NCI-H128 (cell line): ENCODE measurements at regions not wholly inside any gene's neighbourhood (a gene's known extent, or its start where the extent isn't known, plus 50 kb on each side); places are given as distances from the start of the nearest gene placed in this dataset.

ENCODE experiments used
- DNase-seq: peaks from one replicate; lab custom pipeline; 2025; ENCODE audit not compliant: unreplicated experiment; lab: John Stamatoyannopoulos, UW

- no peak for DNase-seq
Observed at GRCh38 chr1:11373029-11373894, 100.3 kb downstream of the UBIAD1 start.

DNA sequence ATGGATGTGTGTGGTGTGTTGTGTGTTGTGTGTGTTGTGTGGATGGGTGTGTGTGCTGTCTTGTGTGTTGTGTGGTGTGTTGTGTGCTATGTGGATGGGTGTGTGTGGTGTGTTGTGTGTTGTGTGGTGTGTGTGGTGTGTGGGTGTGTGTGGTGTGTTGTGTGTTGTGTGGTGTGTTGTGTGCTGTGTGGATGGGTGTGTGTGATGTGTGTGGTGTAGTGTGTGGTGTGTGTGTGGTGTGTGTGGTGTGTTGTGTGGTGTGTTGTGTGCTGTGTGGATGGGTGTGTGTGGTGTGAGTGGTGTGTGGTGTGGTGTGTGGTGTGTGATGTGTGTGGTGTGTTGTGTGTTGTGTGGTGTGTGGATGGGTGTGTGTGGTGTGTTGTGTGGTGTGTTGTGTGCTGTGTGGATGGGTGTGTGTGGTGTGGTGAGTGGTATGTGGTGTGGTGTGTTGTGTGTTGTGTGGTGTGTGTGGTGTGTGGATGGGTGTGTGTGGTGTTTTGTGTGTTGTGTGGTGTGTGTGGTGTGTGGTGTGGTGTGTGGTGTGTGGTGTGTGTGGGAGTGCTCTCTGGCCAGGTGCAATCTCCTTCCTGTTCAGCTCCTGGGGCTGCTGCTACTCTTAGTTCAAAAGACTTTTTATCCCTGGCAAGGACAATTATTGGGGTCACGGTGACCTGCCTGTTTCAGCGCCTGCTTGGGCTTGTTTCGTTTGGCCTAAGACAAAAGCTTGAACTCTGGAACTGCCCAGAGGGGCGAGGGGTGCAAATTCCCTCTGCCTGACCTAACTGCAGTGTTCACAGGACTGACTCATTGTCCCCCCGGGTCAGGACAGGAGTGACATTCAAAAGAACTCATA, 101.1 kb downstream of the UBIAD1 start:
- DNase-seq: no peak

GRCh38 chr1:11374748-11375110, 101.7 kb downstream of the UBIAD1 start:
- DNase-seq: no peak

GRCh38 chr1:11377001-11377583, 101.9 kb upstream of the DISP3 start:
- DNase-seq: no peak

- no peak for DNase-seq
Observed at GRCh38 chr1:11377954-11378353, 101.0 kb upstream of the DISP3 start.

- DNase-seq: no peak
Observed at GRCh38 chr1:11379851-11380250, 99.1 kb upstream of the DISP3 start.

GRCh38 chr1:11380500-11380899, 98.5 kb upstream of the DISP3 start:
- DNase-seq: no peak

DNA sequence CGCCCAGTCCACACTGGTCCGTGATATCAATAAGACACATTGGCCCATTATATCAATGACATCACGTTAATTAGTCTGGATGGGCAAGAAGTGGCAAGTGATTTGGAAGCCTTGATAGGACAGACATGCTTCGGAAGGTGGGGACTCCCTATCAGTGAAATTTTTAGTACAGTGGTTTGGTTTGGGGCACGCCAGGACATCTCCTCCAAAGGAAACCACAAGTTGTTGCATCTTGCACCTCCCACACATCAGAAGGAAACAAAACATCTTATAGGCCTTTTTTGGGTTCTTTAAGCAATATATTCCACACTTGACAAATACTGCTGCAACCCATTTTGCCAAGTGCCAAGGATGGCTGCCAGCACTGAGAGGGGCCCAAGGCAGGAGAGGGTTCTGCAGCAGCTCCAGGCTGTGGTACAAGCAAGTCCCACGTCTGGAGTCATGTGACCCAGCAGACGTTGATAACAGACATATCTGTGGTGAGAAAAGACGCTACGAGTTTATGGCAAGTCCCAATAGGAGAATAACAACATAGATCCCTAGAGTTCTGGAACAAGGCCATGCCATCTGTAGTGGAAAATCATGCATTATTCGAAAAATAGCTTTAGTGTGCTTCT, 95.3 kb upstream of the DISP3 start:
- no peak for DNase-seq

- DNase-seq: no peak
Observed at GRCh38 chr1:11384170-11384554, 94.8 kb upstream of the DISP3 start.

DNA sequence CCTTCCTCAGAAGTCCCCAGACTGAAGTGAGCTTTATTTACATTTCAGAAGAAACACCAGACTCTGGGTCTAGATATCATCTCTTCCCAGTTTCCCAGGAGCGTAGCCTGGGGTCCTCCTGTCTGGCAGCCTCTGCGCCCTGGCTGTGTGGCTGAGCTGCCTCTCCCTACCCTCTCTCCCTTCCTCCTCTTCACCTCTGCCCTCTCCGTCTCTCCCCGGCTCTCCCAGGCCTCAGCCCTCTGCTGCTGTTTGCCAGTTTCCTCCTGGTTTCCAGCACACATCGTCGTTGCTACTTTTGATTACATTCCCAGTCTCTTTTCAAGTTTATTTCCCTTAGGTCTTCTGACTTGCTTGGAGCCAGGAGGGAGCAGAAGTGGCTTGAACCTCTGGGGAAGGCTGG, 91.1 kb upstream of the DISP3 start:
- DNase-seq: no peak

- no peak for DNase-seq
Observed at GRCh38 chr1:11388617-11389016, 90.3 kb upstream of the DISP3 start.

- no peak for DNase-seq
Observed at GRCh38 chr1:11391327-11391726, 87.6 kb upstream of the DISP3 start.

DNA sequence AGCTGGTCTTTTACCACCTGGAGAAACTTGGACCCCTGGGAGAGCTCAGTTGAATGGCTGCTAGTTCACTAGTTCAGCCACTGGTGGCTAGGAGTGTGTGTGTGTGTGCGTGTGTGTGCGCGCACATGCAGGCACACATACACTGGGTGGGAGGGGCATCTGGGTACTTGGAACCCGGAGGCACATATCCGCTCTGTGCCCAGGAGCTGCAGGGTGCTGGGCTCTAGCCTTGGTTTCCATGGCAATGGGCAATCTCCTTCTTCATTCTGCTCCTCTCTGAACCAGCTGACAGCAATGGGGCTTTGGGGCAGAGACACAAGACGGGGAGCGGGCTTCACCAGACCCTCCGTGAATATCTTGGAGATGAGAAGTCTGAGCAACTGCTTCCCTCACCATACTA, 87.1 kb upstream of the DISP3 start:
- no peak for DNase-seq

DNA sequence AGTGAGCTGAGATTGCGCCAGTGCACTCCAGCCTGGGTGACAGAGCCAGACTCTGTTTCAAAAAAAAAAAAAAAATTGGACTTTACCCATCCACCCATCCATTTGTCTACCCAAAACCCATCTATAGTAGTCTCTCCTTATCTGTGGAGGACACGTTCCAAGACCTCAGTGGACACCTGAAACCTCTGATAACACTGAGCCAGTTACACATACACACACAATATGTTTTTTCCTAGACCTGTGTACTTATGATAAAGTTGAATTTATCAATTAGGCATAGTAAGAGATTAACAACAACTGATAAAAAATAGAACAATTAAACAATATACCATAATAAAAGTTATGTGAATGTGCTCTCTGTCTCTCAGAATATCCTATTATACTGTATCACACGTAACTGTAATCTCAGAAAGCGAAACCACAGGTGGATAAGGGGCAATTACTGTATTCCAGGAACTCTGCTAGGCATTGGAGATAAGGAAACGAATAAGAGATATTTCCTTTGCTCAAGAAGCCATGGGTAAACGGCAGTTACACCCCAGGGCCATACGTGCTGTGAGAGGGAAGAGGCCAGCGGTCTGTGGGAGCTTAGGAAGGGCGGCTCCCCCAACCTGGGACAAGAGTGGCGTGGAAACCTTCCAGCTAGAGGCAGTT, 84.2 kb upstream of the DISP3 start:
- DNase-seq: no peak

- DNase-seq: no peak
Observed at GRCh38 chr1:11395616-11396015, 83.3 kb upstream of the DISP3 start.

- no peak for DNase-seq
Observed at GRCh38 chr1:11397151-11397901, 81.6 kb upstream of the DISP3 start.

GRCh38 chr1:11399250-11399649, 79.7 kb upstream of the DISP3 start:
- DNase-seq: no peak

DNA sequence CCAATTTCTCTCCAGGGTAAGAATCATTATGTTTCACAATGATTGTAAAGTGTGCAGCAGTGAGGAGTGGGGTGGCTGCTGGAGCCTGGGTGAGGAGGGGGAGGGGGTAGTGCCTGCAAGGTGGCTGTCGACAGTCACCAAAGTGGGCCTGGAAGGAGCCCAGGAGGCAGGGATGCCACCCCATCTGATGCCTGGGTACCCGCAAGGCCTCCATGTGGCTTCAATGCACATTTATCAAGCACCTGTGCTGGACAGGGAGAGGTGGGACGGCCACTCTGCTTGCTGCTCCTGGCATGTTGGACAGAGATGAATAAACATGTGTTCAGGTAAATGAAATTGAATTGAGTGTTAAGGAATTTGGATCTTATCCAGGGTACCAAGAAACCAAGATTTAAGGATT, 78.8 kb upstream of the DISP3 start:
- no peak for DNase-seq

- DNase-seq: no peak
Observed at GRCh38 chr1:11400567-11400966, 78.4 kb upstream of the DISP3 start.

- DNase-seq: no peak
Observed at GRCh38 chr1:11406845-11407244, 72.1 kb upstream of the DISP3 start.
